Transverse colon (tissue), 3 donors: ENCODE measurements at regions not wholly inside any gene's neighbourhood (a gene's known extent, or its start where the extent isn't known, plus 50 kb on each side); places are given as distances from the start of the nearest gene placed in this dataset.

Source experiments
- EP300 ChIP-seq: sonication (generic); formaldehyde crosslinking; IDR thresholded peaks from one replicate; pipeline ENCODE4 v1.6.1; 2017; ENCODE audit warnings: antibody characterized with exemption, low read depth
- POLR2A ChIP-seq: fragments of 450-650 bp; IDR thresholded peaks from one replicate; pipeline ENCODE4 v1.6.1; 2016; ENCODE audit warnings: antibody characterized with exemption, mild to moderate bottlenecking, moderate library complexity
- TF ChIP-seq, protein P1 (sequence below), 5 experiments: fragments of 200-600 bp in 3 of 5; fragments of 450-650 bp in 2 of 5; sonication (generic) in 3 of 5; IDR thresholded peaks; 1 replicate in 2 of 5; 2 replicates in 3 of 5; pipeline ENCODE4 v1.5.1; 2016 to 2017; ENCODE audit warnings: antibody characterized with exemption in 5 of 5, inconsistent platforms in 3 of 5, mild to moderate bottlenecking in 2 of 5, moderate library complexity in 1 of 5

DNA sequence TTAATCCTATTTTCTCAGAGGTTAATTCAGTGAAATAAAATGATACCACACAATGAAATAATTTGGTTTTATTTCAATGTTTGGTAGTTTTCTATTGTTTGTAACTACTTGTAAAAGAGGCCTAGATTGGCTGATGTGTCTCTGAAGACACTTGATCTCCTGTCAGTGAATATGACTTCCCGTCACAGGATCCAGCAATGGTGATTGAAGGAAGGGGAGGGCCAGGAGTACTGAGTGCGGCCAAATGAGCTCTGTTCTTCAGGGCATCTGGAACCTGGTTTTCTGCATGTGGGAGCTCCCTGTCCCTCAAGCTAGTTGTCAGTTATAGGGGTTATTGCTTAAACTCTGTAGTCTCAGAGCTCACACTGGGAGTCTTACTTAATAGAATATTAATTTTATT, 86.5 kb upstream of the OTUD4 start:
- TF ChIP-seq, protein P1, sequence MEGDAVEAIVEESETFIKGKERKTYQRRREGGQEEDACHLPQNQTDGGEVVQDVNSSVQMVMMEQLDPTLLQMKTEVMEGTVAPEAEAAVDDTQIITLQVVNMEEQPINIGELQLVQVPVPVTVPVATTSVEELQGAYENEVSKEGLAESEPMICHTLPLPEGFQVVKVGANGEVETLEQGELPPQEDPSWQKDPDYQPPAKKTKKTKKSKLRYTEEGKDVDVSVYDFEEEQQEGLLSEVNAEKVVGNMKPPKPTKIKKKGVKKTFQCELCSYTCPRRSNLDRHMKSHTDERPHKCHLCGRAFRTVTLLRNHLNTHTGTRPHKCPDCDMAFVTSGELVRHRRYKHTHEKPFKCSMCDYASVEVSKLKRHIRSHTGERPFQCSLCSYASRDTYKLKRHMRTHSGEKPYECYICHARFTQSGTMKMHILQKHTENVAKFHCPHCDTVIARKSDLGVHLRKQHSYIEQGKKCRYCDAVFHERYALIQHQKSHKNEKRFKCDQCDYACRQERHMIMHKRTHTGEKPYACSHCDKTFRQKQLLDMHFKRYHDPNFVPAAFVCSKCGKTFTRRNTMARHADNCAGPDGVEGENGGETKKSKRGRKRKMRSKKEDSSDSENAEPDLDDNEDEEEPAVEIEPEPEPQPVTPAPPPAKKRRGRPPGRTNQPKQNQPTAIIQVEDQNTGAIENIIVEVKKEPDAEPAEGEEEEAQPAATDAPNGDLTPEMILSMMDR (IDR thresholded peaks at IDR 0.05), result no peak
- no peak for TF ChIP-seq EP300
- TF ChIP-seq POLR2A, result no peak
